ENCODE measurements at regions not wholly inside any gene's neighbourhood (a gene's known extent, or its start where the extent isn't known, plus 50 kb on each side); places are given as distances from the start of the nearest gene placed in this dataset.
"Not testable (repeated sequence)": the region's sequence is repeated elsewhere in the genome, so short reads cannot be mapped to it uniquely, and the experiment has no call there.

DNA sequence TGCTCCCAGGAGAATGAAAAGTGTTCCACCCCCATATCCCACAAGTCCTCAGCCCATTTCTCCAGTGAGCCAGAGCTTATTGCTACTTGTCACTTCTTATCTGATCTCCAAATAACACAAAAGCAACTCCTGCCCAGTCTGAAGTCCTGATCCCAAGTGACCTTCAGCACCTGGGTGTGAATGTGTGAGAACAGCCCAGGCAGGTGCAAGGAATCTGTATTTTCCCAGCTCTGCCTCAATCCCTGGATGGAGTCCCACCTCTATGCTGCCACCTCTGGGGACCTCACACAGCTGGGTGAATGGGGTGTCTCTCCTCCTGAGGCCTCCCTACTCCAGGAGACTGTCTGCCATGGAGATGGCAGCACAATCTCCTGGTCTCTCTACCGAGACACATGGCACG is 402.4 kb upstream of the PROX1 start:
- no peak for DNase-seq (ENCODE audit: low spot score)

DNA sequence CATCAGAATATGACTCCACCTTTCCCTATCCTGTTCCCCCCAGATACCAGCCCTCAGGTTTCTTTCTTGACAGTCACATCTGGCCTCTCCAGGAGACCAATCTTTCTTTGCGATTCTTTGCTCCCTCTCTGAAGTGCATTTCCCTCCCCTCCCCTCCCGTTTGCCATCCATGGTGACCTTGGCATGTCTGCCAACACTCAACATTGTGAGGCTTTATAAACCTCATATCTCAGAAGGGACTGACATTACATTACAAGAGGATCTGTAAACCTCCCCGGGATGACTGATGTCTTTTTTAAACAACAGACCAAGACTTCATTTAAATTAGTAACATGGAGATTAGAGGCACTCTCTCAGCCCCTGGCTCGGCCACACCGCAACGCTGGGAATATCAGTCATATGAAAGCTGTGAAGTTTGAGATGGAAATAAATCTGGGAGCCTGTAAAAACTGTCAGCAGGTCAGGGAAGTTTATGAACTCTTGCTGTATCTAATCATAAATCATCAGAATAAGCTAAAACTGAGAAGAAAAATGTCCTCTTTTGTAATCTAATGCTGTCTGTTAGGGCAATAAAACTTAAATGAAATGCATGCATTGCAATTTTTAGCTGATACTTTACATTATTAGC is 401.7 kb upstream of the PROX1 start:
- no peak for DNase-seq (ENCODE audit: low spot score)

DNA sequence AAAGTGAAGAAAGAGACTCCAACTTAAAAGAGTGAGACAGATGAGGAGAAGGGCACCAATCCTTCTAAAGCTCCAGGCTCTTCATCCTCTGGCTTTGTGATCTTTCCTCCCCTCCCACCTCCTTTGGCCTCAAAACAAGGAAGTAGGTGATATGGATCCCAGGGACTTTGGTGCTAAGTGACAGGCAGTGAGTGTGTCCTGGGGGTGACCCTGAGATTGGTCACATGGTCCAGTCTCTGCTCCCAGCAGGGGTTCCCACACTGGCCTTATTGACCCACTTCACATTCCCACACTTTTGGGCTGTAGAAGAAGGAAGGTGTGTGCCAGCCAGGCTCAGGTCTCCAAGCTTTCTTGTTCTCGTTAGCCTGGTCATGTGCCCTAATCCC is 401.2 kb upstream of the PROX1 start:
- no peak for DNase-seq (ENCODE audit: low spot score)

DNA sequence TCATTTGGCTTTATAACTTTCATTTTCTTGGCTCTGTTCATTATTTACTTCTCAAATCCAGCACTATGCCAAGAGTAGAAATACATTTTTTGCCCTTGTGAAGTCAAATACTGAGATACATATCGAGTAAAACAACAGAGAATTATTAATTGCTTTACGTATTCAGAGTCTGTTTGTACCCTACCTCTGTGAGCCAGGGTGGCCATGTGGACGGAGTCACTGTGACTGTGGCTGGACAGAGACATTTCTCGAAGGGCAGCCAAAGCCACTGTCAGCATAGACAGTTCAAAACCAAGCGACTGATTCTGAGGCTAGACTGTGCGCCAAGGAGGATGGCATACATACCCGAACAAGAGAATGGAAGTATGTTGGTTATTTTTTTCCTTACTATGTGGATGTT is 391.0 kb upstream of the PROX1 start:
- DNase-seq (ENCODE audit: low spot score), result no peak

DNA sequence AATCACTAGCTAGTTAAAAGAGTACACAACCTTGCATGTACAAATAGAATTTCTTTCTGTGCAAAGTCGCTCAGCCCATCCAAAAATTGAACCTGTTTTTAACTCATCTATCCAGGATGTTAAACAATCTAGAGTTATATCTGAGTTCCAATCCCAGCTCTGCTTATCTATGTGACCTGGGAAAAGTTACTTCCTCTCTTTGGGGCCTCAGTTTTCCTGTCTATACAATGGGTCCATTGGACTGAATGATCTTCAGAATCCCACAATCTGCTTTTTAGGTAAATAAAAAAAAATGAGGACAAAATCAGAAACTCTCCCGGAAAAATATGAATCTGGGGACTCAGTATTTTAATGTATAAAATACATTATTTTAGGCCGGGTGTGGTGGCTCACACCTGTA is 389.5 kb upstream of the PROX1 start:
- no peak for DNase-seq (ENCODE audit: low spot score)

DNA sequence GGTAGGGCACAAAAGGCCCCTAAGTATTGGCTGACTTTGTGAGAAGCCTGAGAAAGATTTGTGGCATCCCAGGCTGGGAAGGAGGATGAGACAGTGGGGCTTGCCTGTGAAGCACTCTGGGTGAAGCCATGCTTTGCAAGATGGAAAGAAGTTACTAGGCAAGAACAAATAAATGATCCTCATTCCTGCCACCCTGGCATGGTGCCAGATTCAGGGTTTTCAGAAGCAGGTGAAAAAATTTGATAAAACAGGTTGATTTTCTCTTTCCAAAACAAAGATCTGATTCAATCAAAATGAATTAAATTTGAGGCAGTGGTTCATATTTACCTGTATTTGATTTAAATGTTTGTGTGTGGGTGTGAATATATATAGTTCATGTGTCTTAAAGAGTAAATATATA is 386.9 kb upstream of the PROX1 start:
- DNase-seq (ENCODE audit: low spot score), result no peak

DNA sequence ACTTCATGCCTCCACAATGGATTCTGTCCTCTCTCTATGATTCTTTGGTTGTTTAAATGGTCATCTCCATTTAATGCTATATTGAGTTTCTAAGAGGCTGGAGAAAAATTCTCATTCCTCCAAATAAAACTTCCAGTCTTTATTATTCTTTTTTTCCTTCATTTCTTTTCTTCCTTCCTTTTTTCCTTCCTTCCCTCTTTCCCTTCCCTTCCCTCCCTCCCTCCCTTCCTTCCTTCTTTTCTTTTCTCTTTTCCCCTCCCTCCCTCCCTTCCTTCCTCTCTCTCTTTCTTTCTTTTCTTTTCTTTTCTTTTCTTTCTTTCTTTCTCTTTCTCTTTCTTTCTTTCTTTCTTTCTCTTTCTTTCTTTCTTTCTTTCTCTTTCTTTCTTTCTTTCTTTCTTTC is 386.1 kb upstream of the PROX1 start:
- DNase-seq (ENCODE audit: low spot score), result not testable (repeated sequence)

DNA sequence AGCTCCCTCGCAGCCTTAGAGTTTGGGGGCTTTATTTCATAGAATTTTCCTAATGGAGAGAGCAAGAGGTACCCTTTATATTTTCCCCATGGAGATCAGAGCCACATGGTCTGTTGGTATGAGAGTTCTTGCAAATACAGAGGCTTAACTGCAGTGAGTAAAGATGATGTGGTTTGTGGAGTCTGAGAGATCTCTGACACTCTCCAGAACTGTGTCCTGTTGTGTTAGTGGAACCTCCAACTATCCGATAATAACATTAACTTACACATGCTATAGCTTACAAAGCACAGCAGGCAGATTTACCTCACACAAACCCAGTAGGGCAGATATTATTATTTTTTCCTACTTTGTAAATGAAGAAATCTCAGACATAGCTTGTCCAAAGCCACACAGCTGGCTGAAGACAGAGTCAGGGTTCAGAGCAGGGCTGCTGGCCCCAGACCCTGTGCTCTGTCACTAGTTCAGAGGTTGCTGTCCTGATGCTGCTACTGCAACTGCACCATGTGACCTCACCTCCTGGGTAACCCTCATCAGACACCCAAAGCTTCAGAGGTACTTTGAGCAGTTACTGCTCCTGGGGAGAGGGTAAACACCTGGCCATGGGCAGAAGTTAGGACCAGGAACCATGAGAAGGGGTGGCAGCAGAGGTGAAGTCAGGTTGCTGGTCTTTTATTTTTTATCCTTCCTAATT is 384.8 kb upstream of the PROX1 start:
- no peak for DNase-seq (ENCODE audit: low spot score)

DNA sequence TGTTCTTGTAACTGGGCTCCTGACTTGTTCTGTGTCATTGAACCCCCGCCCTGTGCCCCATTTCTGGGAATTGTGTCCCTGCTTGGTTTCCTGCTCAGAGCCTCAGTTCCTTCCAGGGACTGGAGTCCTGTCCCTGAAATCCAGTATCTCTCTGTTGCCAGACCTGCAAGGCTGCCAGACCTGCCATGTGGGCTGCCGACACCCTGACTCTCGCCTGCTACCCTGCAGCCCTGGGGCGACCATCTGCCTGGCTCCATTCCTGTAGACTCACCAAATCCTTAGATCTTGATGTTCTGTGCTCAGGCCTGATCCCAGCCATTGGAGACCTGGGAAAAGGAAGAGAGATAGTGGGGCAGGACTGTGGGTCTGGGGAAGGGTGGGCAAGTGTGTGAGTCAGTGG is 383.3 kb upstream of the PROX1 start:
- no peak for DNase-seq (ENCODE audit: low spot score)

DNA sequence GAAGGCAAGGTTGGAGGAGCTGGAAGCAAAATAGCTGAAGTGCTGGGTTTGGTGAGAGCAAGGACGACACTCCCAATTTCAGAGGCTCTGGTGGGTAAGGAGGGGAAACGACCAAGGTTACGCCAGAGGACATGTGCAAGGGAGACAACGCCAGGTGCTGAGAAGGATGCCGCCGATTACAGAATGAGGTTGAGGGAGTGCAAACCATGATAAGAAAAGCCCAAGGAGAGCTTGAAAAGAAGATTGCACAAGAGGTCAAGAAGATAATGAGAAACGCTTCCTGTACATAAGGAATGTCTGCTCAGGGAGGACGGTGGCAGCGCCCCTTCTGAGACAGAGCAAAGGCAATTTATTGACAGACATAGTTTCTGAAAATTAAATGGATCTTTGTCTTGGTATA is 382.0 kb upstream of the PROX1 start:
- DNase-seq (ENCODE audit: low spot score), result no peak

DNA sequence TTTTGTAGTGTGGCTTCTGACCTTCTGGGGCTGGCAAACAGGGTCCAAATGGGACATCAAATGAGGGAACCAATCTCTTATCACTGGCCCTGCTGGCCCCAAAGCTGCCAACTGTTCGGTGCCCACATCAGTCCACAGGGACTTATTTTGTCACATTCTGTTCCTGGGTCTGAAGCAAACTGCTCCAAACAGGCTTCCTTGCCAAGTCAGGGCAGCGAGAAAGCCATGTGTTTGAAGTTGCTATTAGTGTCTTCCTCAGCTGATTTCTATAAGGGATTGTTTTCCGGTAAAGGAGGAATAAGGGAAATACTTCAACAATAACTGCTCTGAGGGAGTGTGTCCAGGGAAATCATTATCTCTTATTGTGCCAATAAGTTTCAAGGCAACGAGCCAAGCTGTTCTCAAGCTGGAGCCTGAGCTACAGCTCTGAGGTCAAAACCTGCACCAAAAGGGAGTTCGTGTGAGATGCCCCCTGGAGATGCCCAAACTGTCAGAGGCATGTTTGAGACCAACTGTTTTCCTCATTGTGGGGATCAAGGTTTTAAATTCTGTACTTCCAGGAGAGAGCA is 381.4 kb upstream of the PROX1 start:
- no peak for DNase-seq (ENCODE audit: low spot score)

DNA sequence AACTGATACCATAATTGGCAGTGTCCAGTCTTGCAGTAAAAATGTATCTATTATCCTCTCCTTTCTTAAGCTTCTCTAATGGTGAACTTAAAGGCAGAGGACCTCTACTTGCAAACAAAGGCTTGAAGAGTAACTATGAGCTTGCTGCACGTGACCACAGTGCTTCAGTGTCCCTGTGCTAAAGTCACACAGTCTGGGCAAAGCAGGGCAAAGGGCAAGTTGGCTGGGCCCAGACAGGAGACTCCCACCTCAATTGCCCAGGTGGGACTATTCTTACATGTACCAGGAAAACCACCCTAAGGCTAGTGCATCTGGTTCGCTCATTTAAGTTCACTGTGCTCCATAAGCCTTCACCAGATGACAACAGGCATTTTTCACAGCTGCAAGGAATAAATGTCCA is 374.2 kb upstream of the PROX1 start:
- no peak for DNase-seq (ENCODE audit: low spot score)

DNA sequence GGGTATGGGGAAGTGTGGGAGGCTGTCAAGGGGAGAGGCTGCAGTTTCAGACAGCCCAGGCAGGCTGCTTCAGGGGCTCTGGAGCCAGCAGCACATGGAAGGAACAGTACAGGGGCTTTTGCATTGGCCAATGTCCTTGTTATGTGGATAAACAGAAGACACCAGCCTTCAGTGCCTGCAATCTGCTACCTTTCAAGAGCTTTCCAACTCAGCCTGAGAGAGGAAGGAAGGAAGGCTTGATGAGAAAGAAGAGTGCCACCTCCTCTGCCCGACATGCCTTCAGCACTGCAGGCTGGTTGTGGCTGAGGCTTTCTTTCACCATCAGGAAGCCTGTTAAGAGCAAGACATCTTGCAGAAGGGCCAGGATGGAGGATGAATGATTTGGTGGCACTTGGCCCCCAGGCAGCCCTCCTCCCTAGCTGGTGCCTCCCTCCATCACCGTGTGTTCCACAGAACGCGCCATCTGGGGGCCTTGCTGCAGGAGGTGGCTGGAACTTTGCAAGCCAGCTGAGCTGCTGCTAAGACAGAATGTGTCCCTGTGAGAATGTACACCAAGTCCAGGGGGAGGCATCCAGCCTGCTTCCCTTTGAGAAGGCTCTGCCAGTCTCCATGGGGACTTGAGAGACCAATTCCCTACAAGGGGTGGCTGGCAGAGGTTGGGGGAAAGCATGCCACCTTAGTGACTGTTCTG is 372.4 kb upstream of the PROX1 start:
- no peak for DNase-seq (ENCODE audit: low spot score)

DNA sequence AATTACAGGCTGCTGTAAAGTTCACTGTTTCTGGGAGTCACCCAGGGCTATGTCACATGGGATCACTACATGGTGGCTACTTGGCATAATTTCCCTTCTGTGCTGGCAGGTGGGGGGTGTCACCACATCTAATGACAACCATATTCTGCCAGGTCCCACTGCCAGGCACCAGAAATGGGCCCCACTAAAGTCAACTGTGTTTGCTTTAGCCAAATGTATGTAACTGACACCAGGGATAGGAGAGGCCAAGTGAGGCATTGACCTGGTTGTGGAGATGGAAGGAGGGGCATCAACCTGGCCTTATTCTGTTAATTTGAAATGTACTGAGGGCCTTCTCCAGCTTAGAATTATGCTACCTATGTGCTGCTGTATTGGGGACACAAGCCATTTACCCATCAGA is 370.6 kb upstream of the PROX1 start:
- no peak for DNase-seq (ENCODE audit: low spot score)

DNA sequence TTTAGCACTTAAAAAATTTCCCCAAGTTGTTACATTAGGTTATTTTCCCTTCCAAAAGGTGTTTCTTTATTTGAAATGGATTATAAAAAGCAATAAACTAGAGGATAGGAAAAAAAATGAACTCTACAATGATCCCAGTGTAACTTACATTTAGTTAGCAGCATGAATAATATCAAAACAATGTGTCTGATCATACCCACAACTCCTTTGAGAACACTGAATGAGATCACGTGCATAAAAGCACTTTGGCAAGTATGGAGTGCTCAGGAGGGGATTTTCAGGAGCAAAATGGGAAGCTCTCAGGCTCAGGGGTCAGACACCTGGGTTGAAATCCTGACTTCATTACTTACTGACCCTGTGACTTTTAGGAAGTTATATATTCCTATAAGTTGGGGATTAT is 369.7 kb upstream of the PROX1 start:
- DNase-seq (ENCODE audit: low spot score), result no peak

DNA sequence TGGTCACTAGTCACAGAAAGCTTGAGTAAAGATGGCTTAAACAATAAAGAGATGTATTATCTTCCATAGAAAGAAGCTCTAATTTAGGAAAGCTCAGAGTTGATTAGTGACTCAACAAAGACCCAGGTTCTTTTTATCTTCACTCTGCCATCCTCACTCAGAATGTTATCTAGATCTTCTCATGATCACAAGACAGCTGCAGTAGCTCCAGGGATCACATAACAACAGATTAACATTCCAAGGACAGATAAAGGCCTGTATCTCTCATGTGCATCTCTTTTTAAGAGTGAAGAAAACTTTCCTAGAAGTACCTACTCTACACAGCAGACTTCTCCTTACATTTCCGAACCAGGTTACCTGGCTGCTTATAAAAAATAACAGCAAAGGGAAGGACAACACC is 368.7 kb upstream of the PROX1 start:
- DNase-seq (ENCODE audit: low spot score), result no peak

DNA sequence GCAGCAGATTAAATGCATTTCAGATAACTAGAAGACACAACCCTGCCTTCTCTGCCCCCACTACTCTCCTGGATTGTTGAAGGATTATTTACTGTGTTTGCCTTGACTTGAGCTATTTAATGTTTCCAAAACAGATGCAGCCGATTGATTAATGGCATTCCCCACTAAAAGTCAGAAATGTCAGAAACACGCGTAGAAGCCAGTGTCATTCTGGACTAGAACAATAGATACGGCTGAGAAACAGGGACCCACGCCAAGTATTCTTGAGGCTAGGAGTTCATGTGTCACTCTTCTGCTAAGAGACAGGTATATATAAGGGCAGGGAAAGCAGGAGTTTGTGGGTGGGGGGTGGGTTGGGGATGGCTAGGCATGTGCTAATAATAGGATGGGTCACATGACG is 366.7 kb upstream of the PROX1 start:
- no peak for DNase-seq (ENCODE audit: low spot score)

DNA sequence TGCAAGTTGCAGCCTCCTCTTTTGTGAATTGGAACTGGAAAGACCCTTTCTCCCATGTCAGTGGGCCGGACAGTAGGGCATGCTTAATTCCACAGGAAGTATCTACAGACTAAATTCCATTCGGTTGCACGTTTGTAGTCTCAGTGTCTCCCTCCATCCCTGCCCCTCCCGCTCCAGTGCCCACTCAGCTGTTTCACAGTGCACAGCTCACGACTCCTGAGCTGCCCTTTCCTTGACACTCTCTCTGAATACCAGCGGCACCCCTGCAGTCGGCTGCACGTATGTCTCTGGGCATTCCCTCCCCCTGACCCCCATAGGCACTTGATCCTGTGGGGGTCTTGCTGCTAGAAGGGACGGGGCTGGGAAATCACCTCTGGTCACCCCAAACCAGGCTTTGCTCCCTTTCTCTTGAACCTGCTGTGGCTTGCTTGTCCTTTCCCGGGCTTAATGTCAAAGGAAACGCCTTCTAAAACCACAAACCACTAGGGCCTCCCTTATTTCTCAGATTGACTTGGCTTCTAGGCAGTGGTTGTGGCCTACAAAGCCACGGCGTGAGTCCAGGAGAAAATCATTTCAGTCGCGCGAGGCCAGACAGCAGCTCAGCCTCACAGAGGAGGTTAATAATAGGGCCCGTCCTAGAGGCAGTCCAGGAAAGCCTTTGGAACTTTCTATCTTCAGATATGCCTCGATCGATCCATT is 365.3 kb upstream of the PROX1 start:
- DNase-seq (ENCODE audit: low spot score), result no peak

DNA sequence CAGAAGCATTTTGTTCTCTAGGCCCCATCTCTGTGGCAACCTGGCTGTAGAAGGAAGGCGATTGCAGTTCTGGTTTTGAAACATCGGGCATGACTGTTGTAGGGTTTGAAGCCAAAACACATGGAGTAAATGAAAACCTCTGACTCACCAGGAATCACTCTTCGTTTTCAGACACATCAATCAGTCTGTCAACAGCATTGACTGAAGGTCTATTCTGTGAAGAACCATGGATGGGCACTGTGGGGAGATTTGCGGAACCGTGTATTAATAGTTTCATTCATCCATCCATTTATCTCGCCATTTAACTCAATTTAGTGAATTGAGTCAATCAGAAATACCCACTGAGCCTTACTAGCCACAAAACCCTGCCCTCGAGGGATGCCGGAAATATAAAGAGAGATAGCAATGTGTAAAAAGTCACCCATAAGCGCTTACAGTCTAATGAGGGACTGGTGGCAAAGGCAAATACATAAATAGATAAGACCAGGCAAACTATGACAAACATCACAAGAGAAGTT is 364.6 kb upstream of the PROX1 start:
- no peak for DNase-seq (ENCODE audit: low spot score)

DNA sequence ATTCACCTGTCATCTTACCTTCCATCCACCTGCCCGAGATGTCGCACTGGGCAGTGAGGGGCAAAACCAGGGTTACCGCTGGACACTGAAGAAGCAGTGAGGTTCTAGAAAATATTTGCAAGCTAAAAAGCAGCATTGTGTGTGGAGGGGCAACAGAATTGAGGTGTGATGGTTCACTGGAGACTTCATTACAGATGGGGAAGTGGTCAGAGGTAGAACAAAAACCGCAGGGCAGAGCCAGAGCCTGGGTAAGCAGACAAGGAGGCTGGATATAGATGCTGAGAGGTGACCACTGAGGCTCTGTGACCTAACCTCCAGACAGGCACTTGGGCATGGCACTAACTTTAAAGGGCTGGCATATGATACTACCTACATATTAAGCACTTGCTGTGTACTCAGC is 363.9 kb upstream of the PROX1 start:
- no peak for DNase-seq (ENCODE audit: low spot score)

DNA sequence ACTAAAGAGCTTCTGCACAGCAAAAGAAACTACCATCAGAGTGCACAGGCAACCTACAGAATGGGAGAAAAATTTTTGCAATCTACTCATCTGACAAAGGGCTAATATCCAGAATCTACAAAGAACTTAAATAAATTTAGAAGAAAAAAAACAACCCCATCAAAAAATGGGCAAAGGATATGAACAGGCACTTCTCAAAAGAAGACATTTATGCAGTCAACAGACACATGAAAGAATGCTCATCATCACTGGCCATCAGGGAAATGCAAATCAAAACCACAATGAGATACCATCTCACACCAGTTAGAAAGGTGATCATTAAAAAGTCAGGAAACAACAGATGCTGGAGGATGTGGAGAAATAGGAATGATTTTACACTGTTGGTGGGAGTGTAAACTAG is 351.0 kb upstream of the PROX1 start:
- not testable (repeated sequence) for DNase-seq (ENCODE audit: low spot score)

DNA sequence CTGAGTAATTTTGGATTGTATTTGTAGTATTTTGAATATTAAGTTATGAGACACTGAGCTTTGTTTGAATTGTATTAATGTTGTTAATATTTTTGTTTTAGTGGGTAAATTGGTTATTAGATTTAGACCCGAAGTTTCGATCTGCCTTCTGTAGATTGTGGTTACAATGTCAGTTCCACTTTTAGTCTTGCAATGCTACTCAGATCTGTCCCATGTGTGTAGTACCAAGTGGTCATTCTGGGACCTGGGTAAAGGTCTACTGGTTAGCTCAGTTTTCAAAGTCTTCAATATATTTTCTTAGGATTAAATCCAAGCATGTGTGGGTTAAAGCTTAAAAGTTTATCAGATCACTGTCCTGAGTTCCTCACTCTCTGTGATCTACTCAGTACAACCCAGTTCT is 346.5 kb upstream of the PROX1 start:
- no peak for DNase-seq (ENCODE audit: low spot score)

DNA sequence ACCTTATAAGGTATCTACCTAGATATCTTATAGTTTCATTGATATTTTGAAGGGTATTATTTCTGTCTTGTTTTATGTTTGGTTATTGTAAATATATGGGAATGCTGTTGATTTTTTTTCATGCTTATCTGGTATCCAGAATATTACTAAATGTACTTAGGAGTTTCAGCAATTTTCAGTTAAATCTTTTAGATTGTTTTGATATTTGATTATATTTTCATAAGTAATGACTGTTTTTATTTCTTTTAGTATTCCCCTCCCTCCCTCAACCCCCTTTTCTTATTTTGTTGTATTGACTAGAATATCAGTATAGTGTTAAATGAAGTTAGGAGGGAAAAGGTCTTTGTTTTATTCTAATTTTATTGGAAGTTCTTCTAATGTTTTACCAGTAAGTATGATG is 344.4 kb upstream of the PROX1 start:
- DNase-seq (ENCODE audit: low spot score), result no peak
